ENCODE measurements at regions not wholly inside any gene's neighbourhood (a gene's known extent, or its start where the extent isn't known, plus 50 kb on each side); places are given as distances from the start of the nearest gene placed in this dataset.
A peak's percentile ranks its signal among the peaks of the same experiment; 100 is the strongest.

- DNase-seq = no peak
These were observed 80.8 kb downstream of the S1PR1 start for GRCh38 chr1:101317590-101317989.

- DNase-seq = no peak
These were observed 86.7 kb downstream of the S1PR1 start for GRCh38 chr1:101323535-101323934.

- no peak for DNase-seq
These were observed 88.3 kb downstream of the S1PR1 start for GRCh38 chr1:101325144-101325543.

GRCh38 chr1:101330427-101331130 lies 93.8 kb downstream of the S1PR1 start:
- DNase-seq = peak; percentile 11

- DNase-seq = no peak
These were observed 95.0 kb downstream of the S1PR1 start for GRCh38 chr1:101331794-101332193.

- DNase-seq = no peak
These were observed 95.8 kb downstream of the S1PR1 start for GRCh38 chr1:101332633-101333032.

- DNase-seq = no peak
These were observed 96.4 kb downstream of the S1PR1 start for GRCh38 chr1:101333186-101333585.

GRCh38 chr1:101337968-101338367 lies 101.1 kb downstream of the S1PR1 start:
- no peak for DNase-seq

- no peak for DNase-seq
These were observed 102.1 kb downstream of the S1PR1 start for GRCh38 chr1:101338714-101339430.

GRCh38 chr1:101344745-101345144 lies 107.9 kb downstream of the S1PR1 start:
- DNase-seq = no peak

GRCh38 chr1:101346419-101346818 lies 109.6 kb downstream of the S1PR1 start:
- DNase-seq = no peak

GRCh38 chr1:101356013-101356412 lies 119.2 kb downstream of the S1PR1 start:
- no peak for DNase-seq

- no peak for DNase-seq
These were observed 120.0 kb downstream of the S1PR1 start for GRCh38 chr1:101356604-101357443.

GRCh38 chr1:101357444-101357986 lies 120.7 kb downstream of the S1PR1 start:
- DNase-seq = peak; percentile 70

GRCh38 chr1:101360506-101360905 lies 123.7 kb downstream of the S1PR1 start:
- no peak for DNase-seq

GRCh38 chr1:101363891-101364318 lies 127.1 kb downstream of the S1PR1 start:
- no peak for DNase-seq

- DNase-seq = no peak
These were observed 127.7 kb downstream of the S1PR1 start for GRCh38 chr1:101364370-101365120.

GRCh38 chr1:101365186-101365585 lies 128.4 kb downstream of the S1PR1 start:
- no peak for DNase-seq

- DNase-seq = no peak
These were observed 129.1 kb downstream of the S1PR1 start for GRCh38 chr1:101365878-101366277.

GRCh38 chr1:101366513-101367215 lies 129.8 kb downstream of the S1PR1 start:
- DNase-seq = no peak

GRCh38 chr1:101367630-101368029 lies 130.8 kb downstream of the S1PR1 start:
- DNase-seq = no peak

Data from right kidney (tissue), 1 donor.